ENCODE measurements at regions not wholly inside any gene's neighbourhood (a gene's known extent, or its start where the extent isn't known, plus 50 kb on each side); places are given as distances from the start of the nearest gene placed in this dataset.

DNA sequence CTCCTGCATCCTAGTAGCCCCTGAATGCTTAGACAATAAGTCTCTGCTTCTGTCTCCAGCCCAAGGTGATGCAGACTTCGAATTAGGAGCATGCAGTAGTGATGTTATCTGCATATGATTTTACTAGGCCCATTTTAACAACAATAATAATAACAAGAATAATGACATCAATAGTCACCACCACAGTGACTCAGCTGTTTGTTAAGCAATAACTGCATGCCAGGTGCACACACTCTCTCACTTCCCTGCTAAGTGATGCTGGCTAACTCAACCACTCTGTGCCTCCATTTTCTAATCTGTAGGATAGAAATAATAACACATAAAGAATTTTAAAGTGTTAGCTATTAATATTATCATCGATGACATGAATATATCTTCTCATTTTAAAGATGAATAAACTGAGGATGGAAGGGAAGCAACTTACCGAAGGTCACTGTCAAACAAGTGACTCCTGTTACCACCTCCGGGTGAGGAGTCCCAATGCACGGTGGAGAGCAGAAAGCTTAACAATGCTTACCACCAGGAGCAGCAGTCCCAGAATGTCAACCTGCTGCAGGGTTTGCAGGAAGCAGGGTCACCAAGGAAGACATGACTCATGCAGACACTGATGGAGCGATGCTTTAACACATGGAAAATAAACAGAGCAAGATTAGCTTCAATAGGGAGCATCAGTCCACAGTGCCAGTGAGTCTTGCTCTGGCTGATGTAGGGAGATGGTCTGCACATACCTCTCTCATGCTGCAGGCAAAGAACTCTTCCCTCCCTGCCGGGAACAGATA lies 290.2 kb downstream of the SPATA17 start:
- no peak overlapping the region for H3K4me3 ChIP-seq
- TF ChIP-seq, protein P1, sequence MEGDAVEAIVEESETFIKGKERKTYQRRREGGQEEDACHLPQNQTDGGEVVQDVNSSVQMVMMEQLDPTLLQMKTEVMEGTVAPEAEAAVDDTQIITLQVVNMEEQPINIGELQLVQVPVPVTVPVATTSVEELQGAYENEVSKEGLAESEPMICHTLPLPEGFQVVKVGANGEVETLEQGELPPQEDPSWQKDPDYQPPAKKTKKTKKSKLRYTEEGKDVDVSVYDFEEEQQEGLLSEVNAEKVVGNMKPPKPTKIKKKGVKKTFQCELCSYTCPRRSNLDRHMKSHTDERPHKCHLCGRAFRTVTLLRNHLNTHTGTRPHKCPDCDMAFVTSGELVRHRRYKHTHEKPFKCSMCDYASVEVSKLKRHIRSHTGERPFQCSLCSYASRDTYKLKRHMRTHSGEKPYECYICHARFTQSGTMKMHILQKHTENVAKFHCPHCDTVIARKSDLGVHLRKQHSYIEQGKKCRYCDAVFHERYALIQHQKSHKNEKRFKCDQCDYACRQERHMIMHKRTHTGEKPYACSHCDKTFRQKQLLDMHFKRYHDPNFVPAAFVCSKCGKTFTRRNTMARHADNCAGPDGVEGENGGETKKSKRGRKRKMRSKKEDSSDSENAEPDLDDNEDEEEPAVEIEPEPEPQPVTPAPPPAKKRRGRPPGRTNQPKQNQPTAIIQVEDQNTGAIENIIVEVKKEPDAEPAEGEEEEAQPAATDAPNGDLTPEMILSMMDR (IDR thresholded peaks at IDR 0.05) = no peak
- TF ChIP-seq POLR2A (IDR thresholded peaks at IDR 0.05) = no peak
- no peak for TF ChIP-seq POLR2AphosphoS5 (IDR thresholded peaks at IDR 0.05)
- H3K27ac ChIP-seq = no peak overlapping the region
- no peaks in the 10 kb centered on the region for H3K36me3 ChIP-seq
- peaks cover 2 to 13% of the 10 kb centered on the region in 2 donors for H3K27me3 ChIP-seq
- no peaks in the 10 kb centered on the region for H3K4me1 ChIP-seq
- intact Hi-C loops (cut with DNase I; ENCODE audit: low total_unique reads) = no loop called here
- DNase-seq (ENCODE audit: low spot score in 2 of 2) = no peak
- H3K9me3 ChIP-seq = no peaks in the 10 kb centered on the region

DNA sequence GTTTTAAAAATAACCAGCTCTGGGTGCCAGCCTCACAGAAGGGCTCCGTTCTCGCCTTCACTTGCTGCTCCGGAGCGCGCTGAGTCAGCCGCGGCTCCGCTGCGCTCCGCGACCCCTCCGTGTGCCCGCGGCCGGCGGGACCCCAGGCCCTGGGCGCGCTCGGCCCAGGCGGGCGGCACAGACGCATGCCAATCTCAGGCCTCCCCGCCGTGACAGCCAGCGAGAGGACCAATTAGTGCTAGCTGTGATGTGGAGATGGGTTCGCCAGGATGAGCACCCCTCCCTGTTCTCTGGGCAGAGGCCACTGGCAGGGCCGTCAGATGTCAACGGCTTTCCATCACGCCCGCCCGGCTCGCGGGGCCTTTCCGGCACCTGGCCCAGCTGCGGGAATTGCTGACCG lies 293.8 kb downstream of the SPATA17 start:
- Histone ChIP-seq H3K4me3 (no peak overlapping the region), H3K27me3 (peaks cover 2 to 13% of the 10 kb centered on the region in 2 donors), H3K4me1 (no peaks in the 10 kb centered on the region), H3K36me3 (no peaks in the 10 kb centered on the region), H3K9me3 (no peaks in the 10 kb centered on the region), H3K27ac (no peak overlapping the region)
- no peak for DNase-seq (ENCODE audit: low spot score in 2 of 2)
- no peak for TF ChIP-seq POLR2A (IDR thresholded peaks at IDR 0.05)
- no peak for TF ChIP-seq POLR2AphosphoS5 (IDR thresholded peaks at IDR 0.05)
- TF ChIP-seq, protein P1 (IDR thresholded peaks at IDR 0.05) = no peak
- intact Hi-C loops (cut with DNase I; ENCODE audit: low total_unique reads) = no loop called here

DNA sequence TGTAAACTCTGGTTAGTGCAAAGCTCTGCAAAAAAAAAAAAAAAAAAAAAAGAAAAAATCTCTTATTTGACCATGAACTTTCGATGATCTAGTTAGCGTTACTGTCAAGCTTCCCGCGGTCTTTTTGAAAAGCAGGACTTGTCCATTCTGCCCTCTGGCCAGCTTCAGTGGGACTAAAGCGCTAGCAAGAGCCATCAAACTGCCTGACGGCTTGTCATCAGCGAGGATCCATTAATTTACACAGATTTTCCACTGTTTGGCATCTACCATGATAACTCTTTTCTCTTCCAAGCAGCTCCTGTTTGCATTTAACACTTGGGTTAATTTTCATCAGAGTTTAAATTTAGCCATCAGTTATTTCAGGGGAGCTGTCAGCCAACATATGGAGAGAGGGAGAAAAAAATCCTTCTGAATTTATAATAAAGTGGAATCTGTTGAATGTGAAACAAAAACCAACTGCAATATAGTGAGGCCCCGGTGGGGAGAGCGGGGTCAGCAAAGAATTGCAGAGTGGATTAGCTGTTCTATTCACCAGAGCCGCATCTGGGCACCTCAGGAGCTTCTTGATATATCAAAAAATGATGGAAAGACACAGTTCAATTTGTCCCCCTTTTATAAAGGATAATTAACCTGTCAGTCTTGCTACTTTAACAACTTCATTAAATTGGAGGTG lies 298.2 kb downstream of the SPATA17 start:
- intact Hi-C loops (cut with DNase I; ENCODE audit: low total_unique reads) = no loop called here
- H3K27me3 ChIP-seq = peaks cover 2 to 9% of the 10 kb centered on the region in 2 donors
- TF ChIP-seq POLR2AphosphoS5 (IDR thresholded peaks at IDR 0.05) = no peak
- no peak for TF ChIP-seq POLR2A (IDR thresholded peaks at IDR 0.05)
- TF ChIP-seq, protein P1 (IDR thresholded peaks at IDR 0.05) = no peak
- H3K27ac ChIP-seq = no peak overlapping the region
- no peaks in the 10 kb centered on the region for H3K9me3 ChIP-seq
- H3K4me3 ChIP-seq = no peak overlapping the region
- H3K36me3 ChIP-seq = no peaks in the 10 kb centered on the region
- no peaks in the 10 kb centered on the region for H3K4me1 ChIP-seq
- DNase-seq (ENCODE audit: low spot score in 2 of 2) = no peak

DNA sequence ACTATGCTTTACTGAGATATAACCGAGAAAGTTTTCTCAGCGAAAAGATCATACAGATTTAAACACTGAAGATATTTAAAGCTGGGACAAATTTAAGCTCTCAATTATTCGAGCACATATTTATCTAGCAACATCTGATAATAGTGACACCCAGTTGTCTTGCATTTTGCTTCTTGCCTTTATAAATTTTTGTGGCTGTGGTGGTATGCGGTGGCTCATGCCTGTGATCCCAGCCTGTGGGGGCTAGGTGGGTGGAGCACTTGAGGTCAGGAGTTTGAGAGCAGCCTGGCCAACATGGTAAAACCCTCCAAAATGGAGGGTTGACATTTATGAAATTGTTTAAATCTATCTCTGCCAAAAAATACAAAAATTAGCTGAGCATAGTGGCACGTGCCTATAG lies 312.2 kb downstream of the SPATA17 start:
- Histone ChIP-seq H3K4me1 (no peaks in the 10 kb centered on the region), H3K36me3 (no peaks in the 10 kb centered on the region), H3K27me3 (no peaks in the 10 kb centered on the region), H3K4me3 (no peak overlapping the region), H3K9me3 (no peaks in the 10 kb centered on the region), H3K27ac (no peak overlapping the region)
- TF ChIP-seq, protein P1 (IDR thresholded peaks at IDR 0.05) = no peak
- TF ChIP-seq POLR2AphosphoS5 (IDR thresholded peaks at IDR 0.05) (no peak), POLR2A (IDR thresholded peaks at IDR 0.05) (no peak)
- DNase-seq (ENCODE audit: low spot score in 2 of 2) = no peak
- intact Hi-C loops (cut with DNase I; ENCODE audit: low total_unique reads) = no loop called here

DNA sequence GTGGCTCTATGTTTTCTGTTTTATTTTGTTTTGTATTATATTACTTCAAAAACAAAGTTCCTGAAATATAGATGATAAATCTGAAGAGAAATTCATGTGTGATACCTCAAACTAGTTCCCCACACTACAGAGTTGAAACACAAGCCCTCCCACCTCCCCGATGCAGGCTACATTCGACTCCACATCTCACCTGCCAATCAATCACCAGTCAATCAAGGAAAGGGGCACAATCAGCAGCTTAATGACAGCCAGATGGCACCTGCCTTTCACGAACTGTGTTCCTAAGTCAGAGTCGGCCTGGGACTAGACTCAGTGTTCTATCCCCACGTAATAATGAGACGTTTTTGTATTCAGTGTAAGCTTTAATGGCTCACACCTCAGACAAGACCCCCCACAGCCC lies 313.4 kb downstream of the SPATA17 start:
- Histone ChIP-seq H3K9me3 (no peaks in the 10 kb centered on the region), H3K4me1 (no peaks in the 10 kb centered on the region), H3K36me3 (no peaks in the 10 kb centered on the region), H3K27ac (no peak overlapping the region), H3K4me3 (no peak overlapping the region), H3K27me3 (no peaks in the 10 kb centered on the region)
- TF ChIP-seq POLR2A (IDR thresholded peaks at IDR 0.05) (no peak), POLR2AphosphoS5 (IDR thresholded peaks at IDR 0.05) (no peak)
- TF ChIP-seq, protein P1 (IDR thresholded peaks at IDR 0.05) = no peak
- DNase-seq (ENCODE audit: low spot score in 2 of 2) = no peak
- intact Hi-C loops (cut with DNase I; ENCODE audit: low total_unique reads) = no loop called here

Data from breast epithelium (tissue), 4 donors.